ENCODE measurements at regions not wholly inside any gene's neighbourhood (a gene's known extent, or its start where the extent isn't known, plus 50 kb on each side); places are given as distances from the start of the nearest gene placed in this dataset.
"Not testable (repeated sequence)": the region's sequence is repeated elsewhere in the genome, so short reads cannot be mapped to it uniquely, and the experiment has no call there.

DNA sequence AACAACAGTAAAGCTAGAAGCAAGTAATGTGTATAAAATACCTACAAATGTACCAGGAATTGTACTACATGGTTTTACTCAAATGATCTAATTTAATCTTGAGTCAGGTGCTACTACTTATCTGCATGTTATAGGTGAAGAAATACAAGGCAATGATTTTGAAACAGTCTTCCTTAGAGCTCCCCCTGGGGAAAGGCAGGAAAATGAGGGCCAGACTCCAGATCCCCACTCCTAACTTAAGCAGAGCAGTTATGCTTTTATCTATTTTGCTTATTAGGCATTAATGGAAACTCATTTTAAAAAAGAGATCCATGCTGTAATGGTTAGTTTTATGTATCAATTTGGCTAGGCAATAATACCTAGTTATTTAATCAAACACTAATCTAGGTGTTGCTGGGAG is 109.3 kb upstream of the CPSF6 start:
- no peak for DNase-seq (ENCODE audit: low spot score)

DNA sequence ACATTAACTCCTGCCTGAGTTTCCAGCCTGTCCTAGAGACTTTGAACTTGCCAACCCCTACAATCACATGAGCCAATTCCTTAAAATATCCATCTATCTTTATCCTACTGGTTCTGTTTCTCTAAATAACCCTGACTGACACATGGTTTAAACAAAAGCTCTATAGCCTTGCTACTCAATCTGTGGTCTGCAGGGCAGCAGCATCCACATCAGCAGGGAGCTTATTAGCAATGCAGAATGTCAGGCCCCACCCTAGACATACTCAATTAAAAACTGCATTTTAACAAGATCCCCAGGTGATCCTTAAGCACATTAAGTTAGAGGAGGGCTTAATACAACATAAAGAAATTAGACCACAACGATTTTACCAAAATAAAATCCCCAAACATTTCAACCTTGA is 108.3 kb upstream of the CPSF6 start:
- DNase-seq (ENCODE audit: low spot score): no peak

DNA sequence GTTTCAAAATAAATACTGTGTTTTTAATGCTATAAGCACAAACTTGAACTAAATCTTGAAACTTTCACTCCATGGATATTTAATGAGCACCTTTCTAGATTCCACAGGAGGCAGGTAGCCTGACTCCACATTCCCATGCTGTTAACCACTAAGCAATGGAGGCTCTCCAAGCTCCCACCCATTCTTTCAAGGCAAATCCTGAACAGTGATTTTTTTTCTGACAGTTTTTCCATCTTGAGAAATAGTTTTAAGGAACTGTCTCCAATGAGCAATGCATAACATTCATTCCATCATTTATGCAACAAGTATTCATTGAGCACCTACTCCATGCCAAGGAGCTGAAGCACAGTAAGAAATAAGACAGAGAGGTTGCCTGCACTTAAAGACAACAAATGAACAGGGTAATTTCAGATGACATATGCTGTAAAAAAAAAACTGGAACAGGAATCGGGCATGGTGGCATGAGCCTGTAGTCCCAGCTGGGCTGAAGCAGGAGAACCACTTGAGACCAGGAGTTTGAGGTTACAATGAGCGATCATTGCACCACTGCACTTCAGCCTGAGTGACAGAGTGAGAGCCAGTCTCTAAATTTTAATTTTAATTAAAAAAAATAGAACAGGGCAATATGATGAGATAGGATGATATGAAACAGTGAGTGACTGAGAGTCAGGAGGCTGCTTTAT is 102.3 kb upstream of the CPSF6 start:
- no peak for DNase-seq (ENCODE audit: low spot score)

DNA sequence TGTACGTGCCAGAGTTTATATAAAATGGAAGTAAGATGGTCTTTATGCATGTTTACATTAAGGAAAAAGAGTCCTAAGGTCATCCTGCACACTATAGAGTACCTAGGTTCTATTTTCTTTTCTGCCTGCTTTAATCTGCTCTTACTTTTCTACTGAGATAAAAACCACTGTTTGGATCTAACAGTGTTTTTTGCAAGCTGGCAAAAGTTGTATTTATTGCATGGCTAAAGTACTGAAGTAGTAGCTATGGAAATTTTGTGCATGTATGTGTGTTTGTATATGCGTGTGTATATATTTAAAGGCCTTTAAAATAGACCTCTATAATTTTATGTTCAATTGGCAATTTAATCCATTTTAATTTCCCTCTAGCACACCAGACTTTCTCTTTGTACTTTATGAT is 98.3 kb upstream of the CPSF6 start:
- DNase-seq (ENCODE audit: low spot score): no peak

DNA sequence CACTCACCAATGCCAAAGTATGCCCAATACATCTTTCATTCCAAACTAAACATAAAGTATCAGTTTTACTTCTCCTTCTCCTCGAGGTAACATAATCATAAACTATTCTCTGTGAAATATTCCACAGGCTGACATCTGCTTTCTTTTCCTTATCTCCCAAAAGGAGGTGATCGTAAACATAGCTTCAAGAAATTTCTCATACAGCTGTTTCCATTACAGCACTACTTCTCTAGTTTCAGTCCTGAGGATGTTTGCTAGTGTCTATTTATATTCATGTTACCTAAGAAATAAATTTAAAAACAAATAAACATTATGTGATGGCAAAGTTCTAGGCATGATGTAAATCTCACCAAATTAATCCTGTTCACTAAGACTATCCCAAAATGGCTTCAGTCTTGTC is 90.1 kb upstream of the CPSF6 start:
- DNase-seq (ENCODE audit: low spot score): no peak

DNA sequence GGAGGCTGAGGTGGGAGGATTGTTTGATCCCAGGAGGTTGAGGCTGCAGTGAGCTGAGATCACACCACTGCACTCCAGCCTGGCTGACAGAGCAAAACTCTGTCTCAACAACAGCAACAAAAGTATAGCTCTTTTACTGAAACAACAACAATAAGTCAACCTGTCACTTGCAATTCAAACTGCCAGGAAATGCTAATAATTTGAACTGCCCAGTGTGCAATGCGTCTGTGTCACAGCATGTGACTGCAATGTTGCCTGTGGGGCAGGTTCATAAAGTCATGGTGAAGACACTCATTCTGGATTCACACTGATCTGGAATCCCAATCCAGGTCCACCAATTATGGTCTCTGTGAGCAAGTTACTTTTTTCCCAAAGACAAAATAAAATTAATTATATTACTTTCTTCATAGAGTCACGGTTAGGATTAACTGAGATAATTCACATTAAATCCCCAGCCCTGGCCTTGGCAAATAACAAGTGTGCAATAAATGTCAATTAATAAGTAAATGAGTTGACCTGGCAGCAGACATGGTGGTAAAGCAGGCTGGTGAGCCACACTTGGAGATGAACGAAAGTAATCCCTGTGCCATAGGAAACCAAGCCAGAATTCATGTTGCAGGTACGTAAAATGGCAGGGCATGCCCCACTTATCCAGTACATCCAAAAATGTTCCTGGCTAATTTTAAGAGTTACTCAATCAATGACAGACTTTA is 89.1 kb upstream of the CPSF6 start:
- no peak for DNase-seq (ENCODE audit: low spot score)

DNA sequence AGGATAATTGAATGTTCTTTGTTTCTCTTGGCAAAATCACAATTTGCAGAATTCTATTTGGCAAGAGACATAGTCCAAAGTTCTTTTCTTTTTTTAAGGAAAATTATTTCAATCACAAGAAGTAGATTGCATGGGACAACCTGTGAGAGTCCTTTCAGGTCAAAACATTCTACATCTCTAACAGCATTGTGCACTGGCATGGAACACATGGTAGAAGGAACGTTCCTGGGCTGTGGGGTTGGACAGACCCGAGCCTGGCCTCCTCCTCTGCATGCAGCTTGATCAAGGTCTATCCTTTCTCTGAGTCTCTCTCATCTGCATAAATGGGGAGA is 88.6 kb upstream of the CPSF6 start:
- no peak for DNase-seq (ENCODE audit: low spot score)

DNA sequence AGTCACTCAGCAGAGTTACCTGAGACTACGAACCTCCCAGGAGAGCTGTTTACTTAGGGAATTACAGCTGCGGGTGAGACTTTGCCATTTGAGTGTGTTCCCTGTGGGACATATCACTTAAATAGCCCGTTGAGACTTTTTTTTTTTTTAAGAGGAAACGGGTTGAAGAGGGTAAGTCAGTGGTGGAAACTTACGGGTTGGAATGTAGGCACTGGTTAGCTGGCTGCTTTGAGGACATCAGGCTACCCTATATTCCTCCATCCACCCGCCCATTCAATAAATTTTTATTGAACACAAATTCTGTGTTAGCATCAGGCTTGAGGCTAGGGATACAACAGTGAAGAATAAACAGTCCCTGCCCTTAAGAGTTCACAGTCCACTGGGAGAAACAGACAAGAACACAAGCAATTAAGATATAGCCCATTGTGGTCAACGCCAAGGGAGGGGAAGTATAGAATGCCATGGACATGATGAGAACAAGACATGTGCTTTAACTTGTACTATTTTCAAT is 88.1 kb upstream of the CPSF6 start:
- no peak for DNase-seq (ENCODE audit: low spot score)

DNA sequence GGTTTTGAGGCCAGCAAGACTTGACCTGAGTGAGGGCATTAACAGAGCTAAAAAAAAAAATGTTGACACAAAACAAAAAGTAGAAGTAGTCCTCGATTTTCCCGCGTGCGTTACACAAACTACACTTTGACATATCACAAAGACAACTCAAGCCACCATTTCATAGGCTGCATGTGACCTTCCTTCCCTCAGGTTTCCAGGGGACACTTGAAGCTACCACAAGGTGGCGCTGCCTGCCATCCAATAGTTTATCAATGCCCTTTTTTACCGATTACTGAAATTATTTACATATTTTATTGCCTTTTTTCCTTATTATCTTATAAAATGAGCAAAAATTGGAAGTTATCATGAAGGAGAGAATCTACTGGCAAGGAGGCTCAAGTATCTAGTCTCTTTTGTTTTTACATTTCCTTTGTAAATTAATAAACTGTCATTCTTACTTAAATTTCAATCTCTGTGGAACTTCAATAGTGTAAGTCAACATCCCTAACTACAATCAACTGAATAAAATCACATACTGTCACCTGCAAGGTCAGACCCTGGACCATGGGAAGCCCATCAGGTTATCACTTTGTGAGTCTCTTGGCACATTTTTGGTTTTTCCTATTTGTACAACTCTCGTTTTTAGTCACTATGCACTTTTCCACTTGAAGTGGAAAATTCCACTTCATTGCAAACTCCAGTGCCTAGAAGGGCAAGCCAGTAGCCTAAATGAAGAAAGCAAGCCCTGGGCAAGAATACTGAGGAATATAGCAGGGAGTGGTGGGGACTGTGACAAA is 84.6 kb upstream of the CPSF6 start:
- DNase-seq (ENCODE audit: low spot score): peak; percentile 56

DNA sequence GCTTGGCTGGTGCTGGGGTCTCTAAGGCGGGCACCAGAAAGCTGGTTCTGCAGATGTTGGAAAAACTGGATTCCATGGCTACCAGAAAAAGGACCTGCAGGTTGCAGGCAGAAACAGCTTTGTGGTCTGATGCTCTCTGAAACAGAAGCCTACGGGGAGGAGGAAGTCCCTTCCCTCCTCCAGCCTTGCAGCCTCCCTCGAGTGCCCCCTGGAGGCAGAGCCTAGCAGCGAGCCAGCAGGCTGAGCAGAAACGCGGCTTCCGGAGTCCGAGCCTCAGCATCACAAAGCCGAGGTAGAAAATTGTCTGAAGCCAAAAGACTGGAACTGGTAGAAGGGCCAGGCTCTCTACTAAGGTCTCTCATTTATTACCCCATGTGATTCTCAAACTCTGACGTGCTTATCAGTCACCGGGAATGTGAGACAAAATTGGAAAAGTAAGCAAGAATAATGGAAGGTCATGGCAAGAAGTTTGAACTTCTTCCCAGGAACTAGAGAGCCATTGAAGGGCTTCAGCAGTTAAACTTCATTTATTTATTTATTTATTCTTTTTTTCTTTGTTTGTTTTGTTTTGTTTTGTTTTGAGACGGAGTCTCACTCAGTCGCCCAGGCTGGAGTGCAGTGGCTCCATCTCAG is 82.2 kb upstream of the CPSF6 start:
- DNase-seq (ENCODE audit: low spot score): peak; percentile 90

DNA sequence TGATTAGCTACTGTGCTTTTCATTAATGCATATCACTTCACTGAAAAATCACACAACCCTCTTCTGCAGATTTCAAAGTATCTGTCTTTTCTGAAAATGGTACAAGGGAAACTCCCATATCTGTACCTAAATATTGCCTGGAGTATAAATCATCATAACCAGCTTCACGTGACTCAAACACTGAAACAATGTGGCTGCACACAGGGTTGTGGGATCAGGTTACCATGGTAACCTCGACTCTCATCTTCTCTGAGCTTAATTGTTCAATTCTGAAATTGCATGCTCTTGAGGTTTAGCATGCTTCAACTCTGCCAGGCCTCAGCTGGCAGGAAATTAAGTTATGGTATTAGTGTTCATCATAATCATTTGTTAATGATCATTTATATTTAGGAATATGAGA is 77.5 kb upstream of the CPSF6 start:
- no peak for DNase-seq (ENCODE audit: low spot score)

DNA sequence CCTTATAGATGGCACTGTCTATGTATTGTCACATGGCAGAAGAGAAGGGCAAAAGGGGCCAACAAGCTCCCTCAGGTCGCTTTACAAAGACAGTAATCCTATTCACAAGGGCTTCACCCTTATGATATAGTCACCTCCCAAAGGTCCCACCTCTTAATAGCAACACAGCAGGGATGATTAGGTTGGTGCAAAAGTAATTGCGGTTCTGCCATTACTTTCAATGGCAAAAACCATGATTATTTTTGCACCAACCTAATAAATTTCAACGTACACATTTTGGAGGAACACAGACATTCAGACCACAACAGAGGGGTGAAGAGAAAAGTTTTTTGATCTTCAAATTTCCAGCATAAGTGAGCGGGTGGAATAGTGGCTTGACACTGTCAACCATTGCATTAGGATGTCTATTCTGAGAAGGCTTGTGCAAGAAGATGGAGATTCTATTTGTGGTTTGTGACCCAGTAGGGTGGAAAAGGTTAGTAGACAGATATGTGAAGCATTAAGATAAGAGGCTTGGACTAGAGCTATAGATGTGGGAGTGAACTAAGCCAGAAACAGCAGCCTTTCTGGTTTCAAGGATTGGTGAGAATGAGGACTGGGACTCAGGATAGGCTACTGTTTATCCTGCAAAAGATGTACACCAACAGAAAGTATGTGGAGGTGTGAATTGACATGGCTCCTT is 75.5 kb upstream of the CPSF6 start:
- DNase-seq (ENCODE audit: low spot score): no peak

DNA sequence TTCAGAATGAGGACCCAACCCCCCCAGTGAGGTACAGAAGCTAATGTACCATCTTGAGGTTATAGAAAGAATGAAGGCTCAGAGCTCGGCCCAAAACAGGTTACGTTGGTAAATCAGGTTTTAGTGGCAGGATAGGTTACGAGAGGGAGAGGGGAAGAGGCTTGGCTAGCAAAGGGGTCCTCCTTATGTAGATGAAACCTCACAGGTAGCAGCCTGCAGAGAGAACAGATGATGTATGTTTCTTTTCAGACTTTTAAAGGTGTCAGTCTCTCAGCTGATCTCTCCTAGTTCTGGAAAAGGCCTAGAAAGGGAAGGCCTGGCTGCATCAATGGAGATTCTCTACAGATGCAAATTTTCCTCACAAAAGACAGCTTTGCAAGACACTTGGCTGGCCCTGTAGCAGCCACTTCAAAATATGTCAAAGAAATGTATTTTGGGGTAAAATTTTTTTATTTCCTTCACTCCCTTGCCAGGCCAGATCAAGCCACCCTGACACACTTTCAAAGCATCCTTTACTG is 71.7 kb upstream of the CPSF6 start:
- DNase-seq (ENCODE audit: low spot score): no peak

DNA sequence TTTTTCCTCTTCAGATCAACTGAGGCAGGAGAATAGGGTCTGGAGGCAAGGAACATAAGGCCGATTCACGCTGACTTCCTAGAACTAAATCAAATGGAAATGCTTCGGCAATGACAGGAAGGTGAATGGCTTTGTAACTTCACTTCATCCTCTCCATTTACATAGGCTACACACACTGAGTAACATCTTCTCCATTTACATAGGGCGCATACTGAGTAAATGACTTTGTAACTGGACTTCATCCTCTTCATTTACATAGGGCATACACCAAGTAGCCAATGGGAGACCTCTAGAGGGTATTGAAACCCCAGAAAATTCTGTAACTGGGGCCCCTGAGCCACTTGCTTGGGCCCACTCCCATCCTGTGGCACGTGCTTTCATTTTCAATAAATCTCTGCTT is 71.0 kb upstream of the CPSF6 start:
- no peak for DNase-seq (ENCODE audit: low spot score)

DNA sequence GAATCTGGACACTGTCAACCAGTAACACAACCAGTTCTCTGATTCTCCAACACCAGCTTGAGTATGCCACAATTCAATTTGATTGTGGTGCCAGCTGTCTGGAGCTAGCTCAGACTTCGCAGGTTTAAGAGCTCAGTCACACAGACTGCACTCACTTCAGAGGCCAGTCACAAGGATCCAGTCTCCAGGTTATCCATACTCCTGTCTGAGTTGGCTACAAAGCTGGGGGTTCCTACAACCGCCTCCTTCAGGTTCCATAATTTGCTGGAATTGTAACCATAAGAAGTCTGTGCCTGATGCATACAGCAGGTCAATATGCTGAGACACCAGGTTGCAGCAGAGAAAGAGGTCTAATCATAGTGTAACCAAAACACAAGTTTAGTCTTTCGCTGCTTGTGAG is 70.5 kb upstream of the CPSF6 start:
- DNase-seq (ENCODE audit: low spot score): no peak

DNA sequence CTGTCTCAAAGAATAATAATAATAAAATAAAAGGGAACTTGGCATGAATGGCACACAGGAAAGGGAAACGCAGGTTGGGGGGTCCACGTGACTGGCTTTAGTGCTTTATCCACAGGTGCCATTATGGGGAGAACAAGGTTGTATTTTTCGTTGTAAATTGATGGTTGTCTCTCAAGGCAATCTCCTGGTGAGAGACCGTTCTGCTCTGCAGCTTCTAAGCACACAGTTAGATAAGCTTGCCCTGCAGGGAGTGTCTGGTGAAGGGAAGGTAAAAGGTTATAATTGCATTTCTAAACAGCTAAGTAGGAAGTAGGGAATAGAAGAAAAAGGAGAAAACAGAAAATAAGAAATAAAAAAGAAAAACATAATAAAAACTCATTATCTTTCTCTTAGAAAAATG is 69.1 kb upstream of the CPSF6 start:
- DNase-seq (ENCODE audit: low spot score): no peak

DNA sequence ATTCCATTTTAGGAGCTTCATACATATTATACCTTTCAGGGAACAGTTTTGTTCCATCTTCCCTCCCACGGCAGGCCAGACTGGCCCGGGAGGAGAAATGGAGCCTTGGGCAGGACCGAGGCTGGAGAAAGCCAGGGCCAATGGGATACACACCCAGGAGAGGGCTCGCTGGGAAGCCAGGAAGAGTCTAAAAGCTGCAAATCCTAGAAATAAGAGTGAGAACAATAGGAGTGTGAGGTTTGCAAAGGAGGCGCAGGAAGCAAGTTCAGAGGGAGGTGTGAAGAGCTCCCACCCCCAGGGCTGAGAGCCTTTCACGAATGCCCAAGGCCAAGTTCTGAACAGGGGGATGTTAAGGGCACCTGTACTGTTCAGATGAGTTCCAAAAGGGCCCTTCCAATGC is 67.5 kb upstream of the CPSF6 start:
- no peak for DNase-seq (ENCODE audit: low spot score)

DNA sequence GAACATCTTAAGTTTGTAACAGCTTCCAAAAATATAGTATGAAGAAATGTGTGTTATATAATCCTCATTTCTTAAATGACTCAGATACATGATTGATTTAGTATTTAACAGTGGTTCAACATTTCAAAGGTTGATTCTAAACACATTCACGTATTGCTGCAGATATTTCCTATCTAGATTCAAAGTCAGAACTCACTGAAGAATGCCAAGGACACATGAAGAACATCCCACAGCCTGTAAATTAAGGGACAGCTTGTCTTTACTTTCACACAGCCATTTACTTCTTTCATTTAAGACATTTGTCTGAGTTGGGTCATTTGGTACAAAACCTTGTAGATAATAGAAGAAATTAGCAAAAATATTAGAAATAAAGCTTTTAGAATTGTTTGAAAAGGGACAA is 66.9 kb upstream of the CPSF6 start:
- no peak for DNase-seq (ENCODE audit: low spot score)

DNA sequence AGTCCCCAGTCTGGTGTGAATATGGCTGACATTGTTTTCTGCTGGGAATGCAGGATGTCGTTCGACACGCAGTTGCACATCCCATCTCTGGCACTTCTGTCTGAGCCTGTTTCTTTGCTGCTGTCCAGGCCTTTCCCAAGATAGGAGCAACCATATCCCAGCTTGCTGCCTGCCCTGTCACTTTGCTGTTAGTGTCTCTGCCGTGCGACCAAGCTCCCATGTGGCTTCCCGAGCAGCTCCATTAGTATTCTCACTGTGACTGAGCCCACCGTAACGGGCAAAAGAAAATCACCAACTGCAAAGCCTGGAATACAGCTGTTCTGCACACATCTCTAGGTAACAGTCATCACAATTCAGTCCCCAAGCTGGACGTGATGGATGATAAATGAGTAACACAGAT is 66.0 kb upstream of the CPSF6 start:
- no peak for DNase-seq (ENCODE audit: low spot score)

DNA sequence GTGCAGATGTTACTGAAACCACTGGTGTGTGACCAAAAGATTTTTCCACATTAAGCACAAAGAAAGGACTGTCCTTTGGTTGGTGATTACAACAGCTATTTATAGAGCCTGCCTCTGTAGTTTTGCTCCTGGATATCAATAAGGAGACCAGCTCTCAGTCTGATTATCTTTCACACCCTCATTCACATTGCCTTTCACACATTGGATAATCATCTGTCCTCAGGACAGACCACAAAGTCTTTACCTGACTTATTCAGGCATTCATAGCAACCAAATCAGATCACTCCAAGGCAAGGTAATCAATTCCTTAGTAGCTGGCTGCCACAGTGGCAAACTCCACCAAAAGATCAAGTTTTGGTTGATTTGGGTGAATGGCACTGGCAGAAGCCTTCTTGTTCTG is 59.6 kb upstream of the CPSF6 start:
- DNase-seq (ENCODE audit: low spot score): no peak

DNA sequence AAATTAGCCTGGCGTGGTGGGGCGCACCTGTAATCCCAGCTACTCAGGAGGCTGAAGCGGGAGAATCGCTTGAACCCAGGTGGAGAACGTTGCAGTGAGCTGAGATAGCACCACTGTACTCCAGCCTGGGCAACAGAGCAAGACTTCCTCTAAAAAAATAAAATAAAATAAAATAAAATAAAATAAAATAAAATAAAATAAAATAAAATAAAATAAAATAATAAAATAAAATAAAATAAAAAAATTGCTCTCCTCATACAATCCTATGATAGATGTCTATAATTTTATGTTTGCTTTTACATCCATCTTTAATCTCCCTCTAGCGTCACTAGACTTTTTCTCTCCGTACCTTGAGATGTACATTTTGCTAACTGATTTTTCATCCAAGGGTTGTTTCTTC is 51.8 kb upstream of the CPSF6 start:
- DNase-seq (ENCODE audit: low spot score): not testable (repeated sequence)

DNA sequence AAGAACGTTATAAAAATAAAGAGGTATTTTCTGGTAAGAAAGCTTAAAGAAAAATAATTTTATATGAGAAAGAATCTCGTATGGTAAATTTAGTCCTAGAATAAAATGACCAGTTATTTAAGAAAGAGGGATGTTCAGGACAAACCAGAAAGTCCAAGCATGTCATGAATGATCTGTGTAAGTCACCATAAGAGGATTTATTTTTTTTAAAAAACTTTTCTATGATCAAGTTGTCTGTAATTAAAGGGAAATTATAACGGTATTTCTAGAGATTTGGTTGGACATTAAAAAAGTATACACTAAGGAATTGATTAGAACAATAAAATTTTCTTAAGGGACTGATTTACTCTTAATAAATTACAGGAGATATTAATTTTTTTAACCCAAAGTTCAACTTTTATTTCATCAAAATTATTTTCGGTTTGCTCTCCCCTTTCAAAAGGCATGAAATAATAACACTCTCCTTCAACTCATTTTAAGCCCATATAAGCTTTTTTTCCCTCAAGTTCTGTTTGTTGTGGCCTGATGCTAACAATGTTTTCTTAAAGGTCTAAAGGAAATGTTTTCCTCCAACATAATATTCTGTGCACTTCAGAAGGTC is 49.9 kb upstream of the CPSF6 start:
- DNase-seq (ENCODE audit: low spot score): no peak

Measured in AG20443 (cell line).